HG03342 (cell line): ENCODE measurements at regions not wholly inside any gene's neighbourhood (a gene's known extent, or its start where the extent isn't known, plus 50 kb on each side); places are given as distances from the start of the nearest gene placed in this dataset.
"Not testable (repeated sequence)": the region's sequence is repeated elsewhere in the genome, so short reads cannot be mapped to it uniquely, and the experiment has no call there.

Experiments
- ATAC-seq: cut with Tn5 transposase; IDR thresholded peaks from one replicate; pipeline ENCODE4 v1.9.1; 2021; ENCODE audit warnings: mild to moderate bottlenecking, moderate library complexity; ENCODE audit not compliant: unreplicated experiment

DNA sequence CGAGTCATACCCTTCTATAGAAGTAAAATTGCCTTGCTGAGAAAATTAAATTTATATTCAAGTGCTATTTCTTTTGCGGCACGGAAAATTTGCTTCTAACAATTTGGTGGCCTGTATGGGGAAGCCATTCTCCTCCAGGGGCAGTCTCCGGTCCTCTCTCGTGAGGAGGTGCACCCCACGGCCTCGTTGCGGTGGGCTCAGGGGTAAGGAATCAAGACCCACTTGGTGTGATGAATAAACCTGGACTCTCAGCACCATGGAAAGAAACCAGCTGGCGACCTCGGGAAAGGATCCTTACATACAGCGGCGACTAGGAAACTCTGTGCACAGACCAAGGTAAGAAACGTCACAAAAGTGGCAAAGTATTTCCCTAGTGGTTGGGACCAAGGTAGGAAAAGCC, 252.9 kb downstream of the DPY19L2 start:
- ATAC-seq: no peak

GRCh38 chr12:63410197-63410596, 258.1 kb downstream of the DPY19L2 start:
- ATAC-seq: no peak

- no peak for ATAC-seq
Measured at GRCh38 chr12:63406781-63407180, 255.8 kb upstream of the AVPR1A start.

- ATAC-seq: no peak
Measured at GRCh38 chr12:63404611-63405010, 253.6 kb upstream of the AVPR1A start.

GRCh38 chr12:63403256-63403655, 252.3 kb upstream of the AVPR1A start:
- ATAC-seq: no peak

DNA sequence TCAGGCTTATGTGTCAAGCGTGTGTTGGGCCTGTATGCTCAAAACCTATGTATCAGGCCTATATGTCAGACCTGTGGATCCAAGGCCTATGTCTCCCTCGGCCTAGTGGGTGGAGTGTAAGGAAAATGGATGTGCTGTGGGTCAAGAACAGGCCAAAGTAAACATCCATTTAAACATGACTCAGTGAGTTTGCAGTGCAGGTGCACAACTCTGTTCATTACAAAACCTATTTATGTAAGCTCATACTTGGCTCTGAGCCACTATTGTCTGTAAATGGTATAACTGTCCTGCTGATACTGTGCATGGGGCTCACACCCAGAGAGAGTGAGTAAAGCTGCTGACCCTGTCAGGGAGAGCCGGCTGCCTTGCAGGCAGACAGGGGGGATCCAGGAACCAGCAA, 249.7 kb upstream of the AVPR1A start:
- no peak for ATAC-seq

DNA sequence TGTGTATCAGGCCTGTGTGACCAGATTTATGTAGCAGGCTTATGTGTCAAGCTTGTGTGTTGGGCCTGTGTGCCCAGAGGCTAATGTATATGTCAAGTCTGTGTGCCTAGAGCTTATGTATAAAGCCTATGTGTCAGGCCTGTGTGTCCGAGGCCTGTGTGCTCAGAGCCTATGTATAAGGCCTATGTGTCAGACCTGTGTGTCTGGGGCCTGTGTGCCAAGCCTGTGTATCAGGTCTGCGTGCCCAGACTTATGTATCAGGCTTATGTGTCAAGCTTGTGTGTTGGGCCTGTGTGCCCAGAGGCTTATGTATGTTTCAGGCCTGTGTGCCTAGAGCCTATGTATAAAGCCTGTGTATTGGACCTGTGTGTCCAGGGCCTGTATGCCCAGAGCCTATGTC, 249.3 kb upstream of the AVPR1A start:
- ATAC-seq: no peak

DNA sequence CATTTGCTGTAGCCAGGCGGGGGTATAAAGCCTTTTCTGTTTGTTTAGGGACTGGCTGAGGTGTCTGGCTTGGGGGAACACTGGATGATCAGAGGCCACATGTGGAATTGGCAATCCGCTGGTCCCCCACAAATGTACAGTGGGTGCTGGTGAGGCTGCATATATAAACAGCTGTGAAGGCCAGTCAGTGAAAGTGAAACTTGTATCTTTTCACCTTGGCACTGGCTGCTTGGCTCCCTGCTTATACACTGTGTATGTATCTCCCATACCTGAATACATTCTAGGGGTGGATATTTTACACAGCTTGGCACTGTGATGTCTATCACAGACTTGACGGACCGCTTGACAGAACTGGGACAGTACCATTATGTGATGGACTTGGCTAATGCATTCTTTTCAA, 246.8 kb upstream of the AVPR1A start:
- no peak for ATAC-seq

- ATAC-seq: no peak
Measured at GRCh38 chr12:63396135-63396534, 245.1 kb upstream of the AVPR1A start.

GRCh38 chr12:63394983-63395382, 244.0 kb upstream of the AVPR1A start:
- ATAC-seq: no peak

- ATAC-seq: no peak
Measured at GRCh38 chr12:63394349-63394748, 243.3 kb upstream of the AVPR1A start.

DNA sequence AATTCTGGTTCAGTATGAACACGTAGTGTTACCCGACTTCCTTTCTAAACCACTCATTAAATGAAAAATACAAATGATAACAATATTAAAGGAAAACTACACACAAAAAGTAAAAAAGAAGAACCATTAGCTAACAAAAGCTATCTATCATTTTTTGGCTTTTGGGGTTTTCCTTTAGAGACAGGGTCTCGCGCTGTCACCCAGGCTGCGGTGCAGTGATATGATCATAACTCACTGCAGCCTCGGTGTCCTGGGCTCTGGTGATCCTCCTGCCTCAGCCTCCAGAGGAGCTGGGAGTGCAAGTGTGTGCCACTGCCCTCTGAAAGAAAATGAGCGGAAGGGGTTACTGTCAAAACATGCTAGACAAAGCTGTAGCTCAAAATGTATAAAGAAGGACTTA, 238.2 kb upstream of the AVPR1A start:
- no peak for ATAC-seq

- ATAC-seq: no peak
Measured at GRCh38 chr12:63387771-63388170, 236.8 kb upstream of the AVPR1A start.

DNA sequence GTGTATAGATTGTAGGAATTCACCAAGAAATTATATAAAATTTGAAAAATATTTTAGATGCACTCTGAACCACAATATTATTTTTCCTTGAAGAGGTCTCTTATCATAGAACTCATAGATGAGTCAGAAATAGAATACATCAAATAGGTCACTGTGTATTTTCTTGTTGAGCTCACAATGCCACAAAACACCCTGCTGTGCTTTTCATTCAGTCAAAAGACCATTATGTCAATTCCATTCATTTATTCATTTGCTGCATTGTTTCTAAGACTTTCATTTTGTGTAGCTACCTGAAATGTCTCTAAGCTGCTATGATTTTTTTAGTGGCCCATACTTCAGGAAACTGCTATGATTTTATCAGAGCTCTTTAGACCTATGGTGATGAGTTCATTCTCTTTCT, 231.9 kb upstream of the AVPR1A start:
- ATAC-seq: no peak

GRCh38 chr12:63362791-63363190, 211.8 kb upstream of the AVPR1A start:
- ATAC-seq: no peak

DNA sequence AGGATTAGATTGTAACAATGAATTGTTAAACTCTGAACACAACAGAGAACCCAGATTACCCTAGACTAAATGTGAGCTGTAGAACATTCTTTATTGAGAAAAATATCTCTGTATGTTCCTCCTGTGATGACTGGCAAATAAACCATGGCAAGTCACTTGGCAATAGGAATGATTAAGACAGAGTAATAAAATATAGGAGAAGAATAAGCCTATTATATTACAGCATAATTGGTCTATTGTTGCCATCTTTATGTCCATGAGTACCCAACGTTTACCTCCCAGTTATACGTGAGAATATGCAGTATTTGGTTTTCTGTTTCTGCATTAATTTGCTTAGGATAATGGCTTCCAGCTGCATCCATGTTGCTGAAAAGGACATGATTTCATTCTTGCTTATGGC, 211.2 kb upstream of the AVPR1A start:
- ATAC-seq: no peak

GRCh38 chr12:63354969-63355368, 204.0 kb upstream of the AVPR1A start:
- no peak for ATAC-seq

- no peak for ATAC-seq
Measured at GRCh38 chr12:63353559-63353958, 202.6 kb upstream of the AVPR1A start.

GRCh38 chr12:63351370-63351769, 200.4 kb upstream of the AVPR1A start:
- no peak for ATAC-seq

DNA sequence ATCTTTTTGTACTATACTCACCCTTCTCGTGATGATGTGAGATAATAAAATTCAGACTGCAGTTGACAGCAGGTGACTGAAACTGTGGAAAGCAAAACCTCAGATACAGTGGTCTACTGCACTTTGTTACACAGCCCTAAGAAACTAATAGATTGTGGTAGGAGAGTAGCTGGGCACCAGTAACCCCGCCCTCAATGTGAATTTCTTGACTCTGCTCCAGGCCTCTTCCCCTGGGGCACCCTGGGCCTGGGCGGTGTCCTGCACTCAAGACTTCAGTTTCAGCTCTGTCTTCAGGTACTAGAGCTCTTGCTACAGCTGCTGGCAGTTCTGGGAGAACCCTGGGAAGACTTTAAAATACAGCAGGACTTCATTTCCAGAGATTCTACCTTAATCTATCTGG, 197.6 kb upstream of the AVPR1A start:
- ATAC-seq: no peak

DNA sequence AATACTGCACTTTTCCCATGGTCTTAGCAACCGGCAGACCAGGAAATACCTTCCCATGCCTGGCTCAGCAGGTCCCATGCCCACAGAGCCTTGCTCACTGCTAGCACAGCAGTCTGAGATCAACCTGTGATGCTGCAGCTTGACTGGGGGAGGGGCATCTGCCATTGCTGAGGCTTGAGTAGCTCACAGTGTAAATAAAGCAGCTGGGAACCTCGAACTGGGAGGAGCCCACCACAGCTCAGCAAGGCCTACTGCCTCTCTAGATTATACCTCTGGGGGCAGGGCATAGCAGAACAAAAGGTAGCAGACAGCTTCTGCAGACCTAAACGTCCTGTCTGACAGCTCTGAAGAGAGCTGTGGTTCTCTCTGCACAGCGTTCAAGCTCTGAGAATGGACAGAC, 186.2 kb upstream of the AVPR1A start:
- ATAC-seq: not testable (repeated sequence)

- no peak for ATAC-seq
Measured at GRCh38 chr12:63326260-63326659, 175.3 kb upstream of the AVPR1A start.

GRCh38 chr12:63325757-63326156, 174.8 kb upstream of the AVPR1A start:
- ATAC-seq: no peak

GRCh38 chr12:63323942-63324341, 172.9 kb upstream of the AVPR1A start:
- ATAC-seq: no peak
